CD4-positive, alpha-beta T cell treated with Interleukin-17A for 1 hour (primary cell): ENCODE measurements at regions not wholly inside any gene's neighbourhood (a gene's known extent, or its start where the extent isn't known, plus 50 kb on each side); places are given as distances from the start of the nearest gene placed in this dataset.

Experiments used
- DNase-seq: peaks from one replicate; pipeline ENCODE4 v3.0.0-alpha.2; 2020

GRCh38 chr3:99499235-99500158 lies 138.9 kb upstream of the COL8A1 start:
- DNase-seq = no peak

- no peak for DNase-seq
Observed at GRCh38 chr3:99498550-99499234, 139.7 kb upstream of the COL8A1 start.

- no peak for DNase-seq
Observed at GRCh38 chr3:99487894-99488293, 150.5 kb upstream of the COL8A1 start.

- DNase-seq = no peak
Observed at GRCh38 chr3:99485286-99485685, 153.1 kb upstream of the COL8A1 start.

- no peak for DNase-seq
Observed at GRCh38 chr3:99484871-99485270, 153.5 kb upstream of the COL8A1 start.

- no peak for DNase-seq
Observed at GRCh38 chr3:99483841-99484240, 154.6 kb upstream of the COL8A1 start.

GRCh38 chr3:99482191-99482590 lies 156.2 kb upstream of the COL8A1 start:
- DNase-seq = no peak

- no peak for DNase-seq
Observed at GRCh38 chr3:99481561-99481960, 156.8 kb upstream of the COL8A1 start.

- no peak for DNase-seq
Observed at GRCh38 chr3:99479768-99480167, 158.6 kb upstream of the COL8A1 start.

- no peak for DNase-seq
Observed at GRCh38 chr3:99477650-99478049, 160.7 kb upstream of the COL8A1 start.

- no peak for DNase-seq
Observed at GRCh38 chr3:99475229-99475628, 163.2 kb upstream of the COL8A1 start.

GRCh38 chr3:99474776-99475175 lies 163.6 kb upstream of the COL8A1 start:
- no peak for DNase-seq

GRCh38 chr3:99473321-99473751 lies 165.1 kb upstream of the COL8A1 start:
- DNase-seq = no peak

GRCh38 chr3:99472385-99472784 lies 166.0 kb upstream of the COL8A1 start:
- DNase-seq = no peak

- no peak for DNase-seq
Observed at GRCh38 chr3:99471353-99472323, 166.8 kb upstream of the COL8A1 start.

GRCh38 chr3:99470841-99471240 lies 167.6 kb upstream of the COL8A1 start:
- no peak for DNase-seq

- no peak for DNase-seq
Observed at GRCh38 chr3:99468918-99469317, 169.5 kb upstream of the COL8A1 start.

- no peak for DNase-seq
Observed at GRCh38 chr3:99467420-99467819, 171.0 kb upstream of the COL8A1 start.

- no peak for DNase-seq
Observed at GRCh38 chr3:99466331-99466730, 172.1 kb upstream of the COL8A1 start.

GRCh38 chr3:99458013-99458412 lies 180.4 kb upstream of the COL8A1 start:
- no peak for DNase-seq

GRCh38 chr3:99442599-99442998 lies 195.8 kb upstream of the COL8A1 start:
- no peak for DNase-seq

GRCh38 chr3:99439892-99440291 lies 198.5 kb upstream of the COL8A1 start:
- DNase-seq = no peak

- no peak for DNase-seq
Observed at GRCh38 chr3:99434190-99434589, 204.2 kb upstream of the COL8A1 start.
